GM23338 (cell line): ENCODE measurements at regions not wholly inside any gene's neighbourhood (a gene's known extent, or its start where the extent isn't known, plus 50 kb on each side); places are given as distances from the start of the nearest gene placed in this dataset.

ENCODE experiments used
- ATAC-seq: fragments of 200-7000 bp; cut with Tn5 transposase; 3 replicates; pipeline ENCODE4 v1.9.1; 2020
- DNase-seq: peaks from one replicate; pipeline ENCODE4 v3.0.0-alpha.2; 2015; ENCODE audit warnings: low spot score
- H2AFZ ChIP-seq: fragments of 200-600 bp; sonication (generic); 2 replicates; pipeline ENCODE4 v1.8.0; 2016; ENCODE audit warnings: antibody characterized with exemption, mild to moderate bottlenecking, moderate library complexity
- H3F3A ChIP-seq: fragments of 200-600 bp; sonication (generic); replicated peaks from 2 replicates; pipeline ENCODE4 v1.8.0; 2017; ENCODE audit warnings: antibody characterized with exemption, mixed run types, low read depth
- H3K27ac ChIP-seq: fragments of 200-600 bp; sonication (generic); 2 replicates; pipeline ENCODE4 v1.6.1; 2016; ENCODE audit warnings: low read depth
- H3K27me3 ChIP-seq: fragments of 200-600 bp; sonication (generic); 2 replicates; pipeline ENCODE4 v1.8.0; 2016; ENCODE audit warnings: mild to moderate bottlenecking, mixed run types, moderate library complexity; ENCODE audit not compliant: insufficient read depth
- H3K36me3 ChIP-seq: fragments of 200-600 bp; sonication (generic); 2 replicates; pipeline ENCODE4 v1.8.0; 2016; ENCODE audit warnings: mild to moderate bottlenecking; ENCODE audit not compliant: insufficient read depth
- H3K4me1 ChIP-seq: fragments of 200-600 bp; sonication (generic); 2 replicates; pipeline ENCODE4 v1.8.0; 2016; ENCODE audit warnings: mild to moderate bottlenecking, moderate library complexity; ENCODE audit not compliant: insufficient read depth
- H3K4me2 ChIP-seq: fragments of 200-600 bp; sonication (generic); 2 replicates; pipeline ENCODE4 v1.7.1; 2017; ENCODE audit warnings: mixed run types
- H3K4me3 ChIP-seq: fragments of 200-600 bp; sonication (generic); 2 replicates; pipeline ENCODE4 v1.6.1; 2016; ENCODE audit warnings: mixed run types
- H3K79me2 ChIP-seq: fragments of 200-600 bp; sonication (generic); replicated peaks from 2 replicates; pipeline ENCODE4 v1.8.0; 2017; ENCODE audit warnings: mild to moderate bottlenecking; ENCODE audit not compliant: insufficient read depth
- H3K9me2 ChIP-seq: fragments of 200-600 bp; sonication (generic); 2 replicates; pipeline ENCODE4 v1.8.0; 2017; ENCODE audit not compliant: insufficient read depth
- H4K20me1 ChIP-seq: fragments of 200-600 bp; sonication (generic); replicated peaks from 2 replicates; pipeline ENCODE4 v1.8.0; 2017; ENCODE audit warnings: mild to moderate bottlenecking; ENCODE audit not compliant: insufficient read depth
- H3K27ac Mint-ChIP-seq: 2 replicates; pipeline ENCODE4 v1.8.0; 2020; ENCODE audit warnings: inconsistent platforms, mild to moderate bottlenecking, moderate library complexity, mixed read lengths
- H3K27me3 Mint-ChIP-seq: 3 replicates; pipeline ENCODE4 v1.8.0; 2022; ENCODE audit warnings: low read depth, mild to moderate bottlenecking, moderate library complexity, mixed read lengths, inconsistent platforms; ENCODE audit not compliant: insufficient read depth, poor library complexity
- H3K36me3 Mint-ChIP-seq: 3 replicates; pipeline ENCODE4 v1.8.0; 2021; ENCODE audit warnings: low read depth, mild to moderate bottlenecking, inconsistent platforms, moderate library complexity, mixed read lengths
- H3K4me1 Mint-ChIP-seq: 3 replicates; pipeline ENCODE4 v1.8.0; 2020; ENCODE audit warnings: mild to moderate bottlenecking, inconsistent platforms, mixed read lengths
- H3K4me3 Mint-ChIP-seq: 3 replicates; pipeline ENCODE4 v1.8.0; 2021; ENCODE audit warnings: moderate library complexity, mild to moderate bottlenecking, inconsistent platforms, mixed read lengths
- H3K9me3 Mint-ChIP-seq: 3 replicates; pipeline ENCODE4 v1.8.0; 2020; ENCODE audit warnings: moderate library complexity, mild to moderate bottlenecking, inconsistent platforms, mixed read lengths
- CREB1 ChIP-seq: fragments of 250-450 bp; sonication (Bioruptor Pico); IDR thresholded peaks from 2 replicates; pipeline ENCODE4 v1.5.0; 2020; ENCODE audit warnings: low read depth, mild to moderate bottlenecking, moderate library complexity
- EZH2 ChIP-seq: fragments of 200-600 bp; sonication (generic); IDR thresholded peaks from one replicate; pipeline ENCODE4 v1.8.0; 2017; ENCODE audit warnings: antibody characterized with exemption, mild to moderate bottlenecking, low read depth; ENCODE audit not compliant: unreplicated experiment
- EZH2phosphoT487 ChIP-seq: fragments of 200-600 bp; sonication (generic); IDR thresholded peaks from one replicate; pipeline ENCODE4 v1.8.1; 2018; ENCODE audit warnings: antibody characterized with exemption; ENCODE audit not compliant: unreplicated experiment
- JUNB ChIP-seq: IDR thresholded peaks from one replicate; pipeline ENCODE4 v1.6.1; 2016; ENCODE audit warnings: antibody characterized with exemption; ENCODE audit not compliant: unreplicated experiment
- NANOG ChIP-seq: IDR thresholded peaks from 2 replicates; pipeline ENCODE4 v1.6.1; 2016; ENCODE audit warnings: antibody characterized with exemption, borderline replicate concordance
- POLR2AphosphoS5 ChIP-seq: IDR thresholded peaks from 2 replicates; pipeline ENCODE4 v1.6.1; 2016; ENCODE audit warnings: antibody characterized with exemption, low read depth
- STAT1 ChIP-seq: IDR thresholded peaks from one replicate; pipeline ENCODE4 v1.6.1; 2016; ENCODE audit warnings: antibody characterized with exemption; ENCODE audit not compliant: unreplicated experiment
- ZNF114 ChIP-seq: fragments of 250-450 bp; sonication (Bioruptor Pico); IDR thresholded peaks from 2 replicates; pipeline ENCODE4 v1.5.0; 2020; ENCODE audit warnings: mild to moderate bottlenecking, moderate library complexity
- ZNF331 ChIP-seq: fragments of 250-450 bp; sonication (Bioruptor Pico); IDR thresholded peaks from 2 replicates; pipeline ENCODE4 v1.5.0; 2020; ENCODE audit warnings: low read depth, mild to moderate bottlenecking, moderate library complexity
- TF ChIP-seq, protein P1 (sequence below): IDR thresholded peaks from one replicate; pipeline ENCODE4 v1.6.1; 2018; ENCODE audit warnings: antibody characterized with exemption; ENCODE audit not compliant: unreplicated experiment
- TF ChIP-seq, protein P2 (sequence below): fragments of 250-450 bp; sonication (Bioruptor Pico); IDR thresholded peaks from 2 replicates; pipeline ENCODE4 v1.5.0; 2020; ENCODE audit warnings: mild to moderate bottlenecking, moderate library complexity
- TF ChIP-seq, protein P3 (sequence below): IDR thresholded peaks from 2 replicates; pipeline ENCODE4 v1.6.1; 2016; ENCODE audit warnings: antibody characterized with exemption
- TF ChIP-seq, protein P4 (sequence below), 2 experiments: fragments of 200-600 bp in 1 of 2; sonication (generic) in 1 of 2; conservative IDR thresholded peaks; 2 replicates each; pipeline versions ENCODE4 v1.5.1 to v1.6.1; 2016 to 2017; ENCODE audit warnings: antibody characterized with exemption in 2 of 2, low read depth in 2 of 2, mild to moderate bottlenecking in 2 of 2, moderate library complexity in 1 of 2

DNA sequence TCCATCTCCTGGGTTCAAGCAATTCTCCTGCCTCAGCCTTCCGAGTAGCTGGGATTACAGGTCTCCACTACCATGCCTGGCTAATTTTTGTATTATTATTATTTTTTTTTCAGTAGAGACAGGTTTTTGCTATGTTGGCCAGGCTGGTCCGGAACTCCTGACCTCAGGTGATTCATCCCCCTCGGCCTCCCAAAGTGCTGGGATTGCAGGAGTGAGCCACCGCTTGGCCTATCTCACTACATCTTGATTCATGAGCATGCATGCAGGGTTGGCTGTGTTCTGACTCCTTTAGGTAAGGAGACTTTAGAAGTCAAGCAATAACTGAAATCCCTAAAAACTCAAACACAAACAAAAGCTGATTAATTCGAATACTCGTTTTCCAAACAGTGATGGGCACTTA lies 80.9 kb downstream of the GJA1 start:
- DNase-seq (no peak), ATAC-seq (no peak)
- TF ChIP-seq NANOG (no peak), EZH2 (no peak), EZH2phosphoT487 (no peak), POLR2AphosphoS5 (no peak), ZNF114 (CRISPR knock-in tag) (no peak), CREB1 (CRISPR knock-in tag) (no peak), JUNB (no peak), ZNF331 (no peak), STAT1 (no peak)
- TF ChIP-seq, protein P1, sequence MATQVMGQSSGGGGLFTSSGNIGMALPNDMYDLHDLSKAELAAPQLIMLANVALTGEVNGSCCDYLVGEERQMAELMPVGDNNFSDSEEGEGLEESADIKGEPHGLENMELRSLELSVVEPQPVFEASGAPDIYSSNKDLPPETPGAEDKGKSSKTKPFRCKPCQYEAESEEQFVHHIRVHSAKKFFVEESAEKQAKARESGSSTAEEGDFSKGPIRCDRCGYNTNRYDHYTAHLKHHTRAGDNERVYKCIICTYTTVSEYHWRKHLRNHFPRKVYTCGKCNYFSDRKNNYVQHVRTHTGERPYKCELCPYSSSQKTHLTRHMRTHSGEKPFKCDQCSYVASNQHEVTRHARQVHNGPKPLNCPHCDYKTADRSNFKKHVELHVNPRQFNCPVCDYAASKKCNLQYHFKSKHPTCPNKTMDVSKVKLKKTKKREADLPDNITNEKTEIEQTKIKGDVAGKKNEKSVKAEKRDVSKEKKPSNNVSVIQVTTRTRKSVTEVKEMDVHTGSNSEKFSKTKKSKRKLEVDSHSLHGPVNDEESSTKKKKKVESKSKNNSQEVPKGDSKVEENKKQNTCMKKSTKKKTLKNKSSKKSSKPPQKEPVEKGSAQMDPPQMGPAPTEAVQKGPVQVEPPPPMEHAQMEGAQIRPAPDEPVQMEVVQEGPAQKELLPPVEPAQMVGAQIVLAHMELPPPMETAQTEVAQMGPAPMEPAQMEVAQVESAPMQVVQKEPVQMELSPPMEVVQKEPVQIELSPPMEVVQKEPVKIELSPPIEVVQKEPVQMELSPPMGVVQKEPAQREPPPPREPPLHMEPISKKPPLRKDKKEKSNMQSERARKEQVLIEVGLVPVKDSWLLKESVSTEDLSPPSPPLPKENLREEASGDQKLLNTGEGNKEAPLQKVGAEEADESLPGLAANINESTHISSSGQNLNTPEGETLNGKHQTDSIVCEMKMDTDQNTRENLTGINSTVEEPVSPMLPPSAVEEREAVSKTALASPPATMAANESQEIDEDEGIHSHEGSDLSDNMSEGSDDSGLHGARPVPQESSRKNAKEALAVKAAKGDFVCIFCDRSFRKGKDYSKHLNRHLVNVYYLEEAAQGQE, result no peak
- TF ChIP-seq, protein P2, sequence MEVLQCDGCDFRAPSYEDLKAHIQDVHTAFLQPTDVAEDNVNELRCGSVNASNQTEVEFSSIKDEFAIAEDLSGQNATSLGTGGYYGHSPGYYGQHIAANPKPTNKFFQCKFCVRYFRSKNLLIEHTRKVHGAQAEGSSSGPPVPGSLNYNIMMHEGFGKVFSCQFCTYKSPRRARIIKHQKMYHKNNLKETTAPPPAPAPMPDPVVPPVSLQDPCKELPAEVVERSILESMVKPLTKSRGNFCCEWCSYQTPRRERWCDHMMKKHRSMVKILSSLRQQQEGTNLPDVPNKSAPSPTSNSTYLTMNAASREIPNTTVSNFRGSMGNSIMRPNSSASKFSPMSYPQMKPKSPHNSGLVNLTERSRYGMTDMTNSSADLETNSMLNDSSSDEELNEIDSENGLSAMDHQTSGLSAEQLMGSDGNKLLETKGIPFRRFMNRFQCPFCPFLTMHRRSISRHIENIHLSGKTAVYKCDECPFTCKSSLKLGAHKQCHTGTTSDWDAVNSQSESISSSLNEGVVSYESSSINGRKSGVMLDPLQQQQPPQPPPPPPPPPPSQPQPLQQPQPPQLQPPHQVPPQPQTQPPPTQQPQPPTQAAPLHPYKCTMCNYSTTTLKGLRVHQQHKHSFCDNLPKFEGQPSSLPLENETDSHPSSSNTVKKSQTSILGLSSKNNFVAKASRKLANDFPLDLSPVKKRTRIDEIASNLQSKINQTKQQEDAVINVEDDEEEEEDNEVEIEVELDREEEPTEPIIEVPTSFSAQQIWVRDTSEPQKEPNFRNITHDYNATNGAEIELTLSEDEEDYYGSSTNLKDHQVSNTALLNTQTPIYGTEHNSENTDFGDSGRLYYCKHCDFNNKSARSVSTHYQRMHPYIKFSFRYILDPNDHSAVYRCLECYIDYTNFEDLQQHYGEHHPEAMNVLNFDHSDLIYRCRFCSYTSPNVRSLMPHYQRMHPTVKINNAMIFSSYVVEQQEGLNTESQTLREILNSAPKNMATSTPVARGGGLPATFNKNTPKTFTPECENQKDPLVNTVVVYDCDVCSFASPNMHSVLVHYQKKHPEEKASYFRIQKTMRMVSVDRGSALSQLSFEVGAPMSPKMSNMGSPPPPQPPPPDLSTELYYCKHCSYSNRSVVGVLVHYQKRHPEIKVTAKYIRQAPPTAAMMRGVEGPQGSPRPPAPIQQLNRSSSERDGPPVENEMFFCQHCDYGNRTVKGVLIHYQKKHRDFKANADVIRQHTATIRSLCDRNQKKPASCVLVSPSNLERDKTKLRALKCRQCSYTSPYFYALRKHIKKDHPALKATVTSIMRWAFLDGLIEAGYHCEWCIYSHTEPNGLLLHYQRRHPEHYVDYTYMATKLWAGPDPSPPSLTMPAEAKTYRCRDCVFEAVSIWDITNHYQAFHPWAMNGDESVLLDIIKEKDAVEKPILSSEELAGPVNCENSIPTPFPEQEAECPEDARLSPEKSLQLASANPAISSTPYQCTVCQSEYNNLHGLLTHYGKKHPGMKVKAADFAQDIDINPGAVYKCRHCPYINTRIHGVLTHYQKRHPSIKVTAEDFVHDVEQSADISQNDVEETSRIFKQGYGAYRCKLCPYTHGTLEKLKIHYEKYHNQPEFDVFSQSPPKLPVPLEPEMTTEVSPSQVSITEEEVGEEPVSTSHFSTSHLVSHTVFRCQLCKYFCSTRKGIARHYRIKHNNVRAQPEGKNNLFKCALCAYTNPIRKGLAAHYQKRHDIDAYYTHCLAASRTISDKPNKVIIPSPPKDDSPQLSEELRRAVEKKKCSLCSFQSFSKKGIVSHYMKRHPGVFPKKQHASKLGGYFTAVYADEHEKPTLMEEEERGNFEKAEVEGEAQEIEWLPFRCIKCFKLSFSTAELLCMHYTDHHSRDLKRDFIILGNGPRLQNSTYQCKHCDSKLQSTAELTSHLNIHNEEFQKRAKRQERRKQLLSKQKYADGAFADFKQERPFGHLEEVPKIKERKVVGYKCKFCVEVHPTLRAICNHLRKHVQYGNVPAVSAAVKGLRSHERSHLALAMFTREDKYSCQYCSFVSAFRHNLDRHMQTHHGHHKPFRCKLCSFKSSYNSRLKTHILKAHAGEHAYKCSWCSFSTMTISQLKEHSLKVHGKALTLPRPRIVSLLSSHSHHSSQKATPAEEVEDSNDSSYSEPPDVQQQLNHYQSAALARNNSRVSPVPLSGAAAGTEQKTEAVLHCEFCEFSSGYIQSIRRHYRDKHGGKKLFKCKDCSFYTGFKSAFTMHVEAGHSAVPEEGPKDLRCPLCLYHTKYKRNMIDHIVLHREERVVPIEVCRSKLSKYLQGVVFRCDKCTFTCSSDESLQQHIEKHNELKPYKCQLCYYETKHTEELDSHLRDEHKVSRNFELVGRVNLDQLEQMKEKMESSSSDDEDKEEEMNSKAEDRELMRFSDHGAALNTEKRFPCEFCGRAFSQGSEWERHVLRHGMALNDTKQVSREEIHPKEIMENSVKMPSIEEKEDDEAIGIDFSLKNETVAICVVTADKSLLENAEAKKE (CRISPR knock-in tag), result no peak
- TF ChIP-seq, protein P3, sequence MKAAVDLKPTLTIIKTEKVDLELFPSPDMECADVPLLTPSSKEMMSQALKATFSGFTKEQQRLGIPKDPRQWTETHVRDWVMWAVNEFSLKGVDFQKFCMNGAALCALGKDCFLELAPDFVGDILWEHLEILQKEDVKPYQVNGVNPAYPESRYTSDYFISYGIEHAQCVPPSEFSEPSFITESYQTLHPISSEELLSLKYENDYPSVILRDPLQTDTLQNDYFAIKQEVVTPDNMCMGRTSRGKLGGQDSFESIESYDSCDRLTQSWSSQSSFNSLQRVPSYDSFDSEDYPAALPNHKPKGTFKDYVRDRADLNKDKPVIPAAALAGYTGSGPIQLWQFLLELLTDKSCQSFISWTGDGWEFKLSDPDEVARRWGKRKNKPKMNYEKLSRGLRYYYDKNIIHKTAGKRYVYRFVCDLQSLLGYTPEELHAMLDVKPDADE, result no peak
- TF ChIP-seq, protein P4, sequence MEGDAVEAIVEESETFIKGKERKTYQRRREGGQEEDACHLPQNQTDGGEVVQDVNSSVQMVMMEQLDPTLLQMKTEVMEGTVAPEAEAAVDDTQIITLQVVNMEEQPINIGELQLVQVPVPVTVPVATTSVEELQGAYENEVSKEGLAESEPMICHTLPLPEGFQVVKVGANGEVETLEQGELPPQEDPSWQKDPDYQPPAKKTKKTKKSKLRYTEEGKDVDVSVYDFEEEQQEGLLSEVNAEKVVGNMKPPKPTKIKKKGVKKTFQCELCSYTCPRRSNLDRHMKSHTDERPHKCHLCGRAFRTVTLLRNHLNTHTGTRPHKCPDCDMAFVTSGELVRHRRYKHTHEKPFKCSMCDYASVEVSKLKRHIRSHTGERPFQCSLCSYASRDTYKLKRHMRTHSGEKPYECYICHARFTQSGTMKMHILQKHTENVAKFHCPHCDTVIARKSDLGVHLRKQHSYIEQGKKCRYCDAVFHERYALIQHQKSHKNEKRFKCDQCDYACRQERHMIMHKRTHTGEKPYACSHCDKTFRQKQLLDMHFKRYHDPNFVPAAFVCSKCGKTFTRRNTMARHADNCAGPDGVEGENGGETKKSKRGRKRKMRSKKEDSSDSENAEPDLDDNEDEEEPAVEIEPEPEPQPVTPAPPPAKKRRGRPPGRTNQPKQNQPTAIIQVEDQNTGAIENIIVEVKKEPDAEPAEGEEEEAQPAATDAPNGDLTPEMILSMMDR (conservative IDR thresholded peaks at IDR 0.05; ENCODE audit: low read depth in 2 of 2), result no peak
- peaks cover 12% of the 10 kb centered on the region for H3K4me1 ChIP-seq
- H3K36me3 Mint-ChIP-seq, result no peaks in the 10 kb centered on the region
- H4K20me1 ChIP-seq, result no peaks in the 10 kb centered on the region
- H3K27me3 ChIP-seq, result no peaks in the 10 kb centered on the region
- H3K4me3 ChIP-seq, result no peak overlapping the region
- H3F3A ChIP-seq, result no peaks in the 10 kb centered on the region
- H3K9me2 ChIP-seq, result no peaks in the 10 kb centered on the region
- no peaks in the 10 kb centered on the region for H3K79me2 ChIP-seq
- no peaks in the 10 kb centered on the region for H3K9me3 Mint-ChIP-seq
- H3K27me3 Mint-ChIP-seq, result peaks cover 3% of the 10 kb centered on the region
- H3K4me3 Mint-ChIP-seq, result no peak overlapping the region
- no peak overlapping the region for H3K27ac Mint-ChIP-seq
- no peaks in the 10 kb centered on the region for H3K36me3 ChIP-seq
- H3K27ac ChIP-seq, result no peak overlapping the region
- no peak overlapping the region for H3K4me2 ChIP-seq
- H2AFZ ChIP-seq, result no peak overlapping the region; the same call in 1 of the 2 replicates
- H3K4me1 Mint-ChIP-seq, result peaks cover 9% of the 10 kb centered on the region
